ENCODE measurements at regions not wholly inside any gene's neighbourhood (a gene's known extent, or its start where the extent isn't known, plus 50 kb on each side); places are given as distances from the start of the nearest gene placed in this dataset.

- no peak overlapping the region for H3K27ac ChIP-seq (ENCODE audit: low read length)
- no peak overlapping the region for H3K4me2 ChIP-seq (ENCODE audit: low read length)
- no peaks in the 10 kb centered on the region for H3K27me3 ChIP-seq (ENCODE audit: low read length)
- ATAC-seq = no peak
- BruUV-seq (replicated peaks) = no TSS peak
- H2AFZ ChIP-seq (ENCODE audit: low read length) = no peak overlapping the region
- no peak for DNase-seq
- CTCF ChIA-PET = interaction anchor here (0.7 kb wide), 1 partner anchor 30 kb away, joined by 3 read pairs; no protein-coding TSS in a partner anchor
- no peaks in the 10 kb centered on the region for H3K79me2 ChIP-seq (ENCODE audit: low read length)
- TF ChIP-seq EZH2 (IDR thresholded peaks at IDR 0.05; ENCODE audit: low read length, unreplicated experiment) (no peak), EZH2phosphoT487 (IDR thresholded peaks at IDR 0.05; ENCODE audit: borderline replicate concordance, low read length) (no peak)
- TF ChIP-seq, protein P1, sequence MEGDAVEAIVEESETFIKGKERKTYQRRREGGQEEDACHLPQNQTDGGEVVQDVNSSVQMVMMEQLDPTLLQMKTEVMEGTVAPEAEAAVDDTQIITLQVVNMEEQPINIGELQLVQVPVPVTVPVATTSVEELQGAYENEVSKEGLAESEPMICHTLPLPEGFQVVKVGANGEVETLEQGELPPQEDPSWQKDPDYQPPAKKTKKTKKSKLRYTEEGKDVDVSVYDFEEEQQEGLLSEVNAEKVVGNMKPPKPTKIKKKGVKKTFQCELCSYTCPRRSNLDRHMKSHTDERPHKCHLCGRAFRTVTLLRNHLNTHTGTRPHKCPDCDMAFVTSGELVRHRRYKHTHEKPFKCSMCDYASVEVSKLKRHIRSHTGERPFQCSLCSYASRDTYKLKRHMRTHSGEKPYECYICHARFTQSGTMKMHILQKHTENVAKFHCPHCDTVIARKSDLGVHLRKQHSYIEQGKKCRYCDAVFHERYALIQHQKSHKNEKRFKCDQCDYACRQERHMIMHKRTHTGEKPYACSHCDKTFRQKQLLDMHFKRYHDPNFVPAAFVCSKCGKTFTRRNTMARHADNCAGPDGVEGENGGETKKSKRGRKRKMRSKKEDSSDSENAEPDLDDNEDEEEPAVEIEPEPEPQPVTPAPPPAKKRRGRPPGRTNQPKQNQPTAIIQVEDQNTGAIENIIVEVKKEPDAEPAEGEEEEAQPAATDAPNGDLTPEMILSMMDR (conservative IDR thresholded peaks at IDR 0.05; ENCODE audit: low read depth, low read length) = no peak
- intact Hi-C loops (cut with micrococcal nuclease) = no loop called here
- POLR2A ChIA-PET (ENCODE audit: unreplicated experiment) = no interaction called here
- no peaks in the 10 kb centered on the region for H4K20me1 ChIP-seq (ENCODE audit: low read length)
- H3K9me2 ChIP-seq (replicated peaks; ENCODE audit: low read length) = no peaks in the 10 kb centered on the region
- H3K9me3 ChIP-seq (ENCODE audit: low read length) = no peaks in the 10 kb centered on the region
- H3K4me3 ChIP-seq (ENCODE audit: low read length) = no peak overlapping the region
- H3K4me1 ChIP-seq (ENCODE audit: insufficient read depth, low read length) = no peaks in the 10 kb centered on the region
- no peak overlapping the region for H3K9ac ChIP-seq (ENCODE audit: low read length)
- no peaks in the 10 kb centered on the region for H3F3A ChIP-seq (ENCODE audit: low read length, unreplicated experiment)
- H3K36me3 ChIP-seq (ENCODE audit: low read depth, low read length) = no peaks in the 10 kb centered on the region
These were observed 621.3 kb upstream of the PCDH10 start for GRCh38 chr4:132527817-132528216.

GRCh38 chr4:132530861-132531260 is 618.2 kb upstream of the PCDH10 start:
- Histone ChIP-seq H3K4me3 (ENCODE audit: low read length) (no peak overlapping the region), H3K79me2 (ENCODE audit: low read length) (no peaks in the 10 kb centered on the region), H3F3A (ENCODE audit: low read length, unreplicated experiment) (no peaks in the 10 kb centered on the region), H3K9ac (ENCODE audit: low read length) (no peak overlapping the region), H3K27me3 (ENCODE audit: low read length) (no peaks in the 10 kb centered on the region), H3K4me2 (ENCODE audit: low read length) (no peak overlapping the region), H3K27ac (ENCODE audit: low read length) (no peak overlapping the region), H3K9me3 (ENCODE audit: low read length) (no peaks in the 10 kb centered on the region), H3K36me3 (ENCODE audit: low read depth, low read length) (no peaks in the 10 kb centered on the region), H4K20me1 (ENCODE audit: low read length) (no peaks in the 10 kb centered on the region), H3K9me2 (replicated peaks; ENCODE audit: low read length) (no peaks in the 10 kb centered on the region), H3K4me1 (ENCODE audit: insufficient read depth, low read length) (no peaks in the 10 kb centered on the region), H2AFZ (ENCODE audit: low read length) (no peak overlapping the region)
- ChIA-PET CTCF (no interaction called here), POLR2A (ENCODE audit: unreplicated experiment) (no interaction called here)
- DNase-seq (no peak), ATAC-seq (no peak)
- BruUV-seq (replicated peaks) = no TSS peak
- TF ChIP-seq EZH2 (IDR thresholded peaks at IDR 0.05; ENCODE audit: low read length, unreplicated experiment) (no peak), EZH2phosphoT487 (IDR thresholded peaks at IDR 0.05; ENCODE audit: borderline replicate concordance, low read length) (no peak)
- TF ChIP-seq, protein P1 (conservative IDR thresholded peaks at IDR 0.05; ENCODE audit: low read depth, low read length) = no peak
- intact Hi-C loops (cut with micrococcal nuclease) = no loop called here

DNA sequence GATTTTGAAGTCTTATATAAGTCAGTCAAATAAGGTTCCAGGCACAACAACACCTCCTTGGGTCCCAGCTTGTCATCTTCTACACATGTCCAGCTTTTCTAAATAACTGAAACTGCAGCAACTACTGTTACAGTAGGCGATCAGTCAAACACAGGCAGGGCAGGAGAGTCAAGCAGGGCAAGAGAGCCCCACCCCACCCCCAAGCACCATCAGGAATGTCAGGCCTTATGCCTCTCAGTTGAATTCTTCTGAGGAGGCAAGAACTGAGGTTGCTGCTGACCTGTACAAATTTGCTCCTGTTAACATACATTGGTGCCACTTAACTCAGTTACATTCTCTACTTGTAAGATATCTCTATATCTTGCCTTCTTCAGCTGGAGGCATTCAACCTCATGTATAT is 608.8 kb upstream of the PCDH10 start:
- TF ChIP-seq EZH2 (IDR thresholded peaks at IDR 0.05; ENCODE audit: low read length, unreplicated experiment) (no peak), EZH2phosphoT487 (IDR thresholded peaks at IDR 0.05; ENCODE audit: borderline replicate concordance, low read length) (no peak)
- TF ChIP-seq, protein P1 (conservative IDR thresholded peaks at IDR 0.05; ENCODE audit: low read depth, low read length) = no peak
- H3K27ac ChIP-seq (ENCODE audit: low read length) = no peak overlapping the region
- no TSS peak for BruUV-seq (replicated peaks)
- H3K4me3 ChIP-seq (ENCODE audit: low read length) = no peak overlapping the region
- CTCF ChIA-PET = no interaction called here
- ATAC-seq (no peak), DNase-seq (no peak)
- intact Hi-C loops (cut with micrococcal nuclease) = no loop called here
- H3K36me3 ChIP-seq (ENCODE audit: low read depth, low read length) = no peaks in the 10 kb centered on the region
- H3K79me2 ChIP-seq (ENCODE audit: low read length) = no peaks in the 10 kb centered on the region
- no peaks in the 10 kb centered on the region for H4K20me1 ChIP-seq (ENCODE audit: low read length)
- H3K9me2 ChIP-seq (replicated peaks; ENCODE audit: low read length) = no peaks in the 10 kb centered on the region
- H3K27me3 ChIP-seq (ENCODE audit: low read length) = no peaks in the 10 kb centered on the region
- H3K9me3 ChIP-seq (ENCODE audit: low read length) = no peaks in the 10 kb centered on the region
- no peak overlapping the region for H3K9ac ChIP-seq (ENCODE audit: low read length)
- no peak overlapping the region for H3K4me2 ChIP-seq (ENCODE audit: low read length)
- H2AFZ ChIP-seq (ENCODE audit: low read length) = no peak overlapping the region
- H3F3A ChIP-seq (ENCODE audit: low read length, unreplicated experiment) = no peaks in the 10 kb centered on the region
- H3K4me1 ChIP-seq (ENCODE audit: insufficient read depth, low read length) = no peaks in the 10 kb centered on the region
- POLR2A ChIA-PET (ENCODE audit: unreplicated experiment) = interaction anchor here (0.7 kb wide), 1 partner anchor 17 kb away, joined by 4 read pairs; no protein-coding TSS in a partner anchor
